ENCODE measurements at regions not wholly inside any gene's neighbourhood (a gene's known extent, or its start where the extent isn't known, plus 50 kb on each side); places are given as distances from the start of the nearest gene placed in this dataset.

- Histone ChIP-seq H3K27me3 (no peaks in the 10 kb centered on the region), H3K36me3 (no peaks in the 10 kb centered on the region), H3K9me3 (no peaks in the 10 kb centered on the region), H3K4me3 (ENCODE audit: low read depth, low read length) (no peak overlapping the region), H3K4me1 (no peaks in the 10 kb centered on the region)
- DNase-seq: no peak
- no peak for TF ChIP-seq CTCF (IDR thresholded peaks at IDR 0.05; ENCODE audit: low read depth, low read length)
Observed at GRCh38 chr2:128997166-128997866, 678.6 kb upstream of the HS6ST1 start.

GRCh38 chr2:129001926-129002325 lies 683.3 kb upstream of the HS6ST1 start:
- H3K4me3 ChIP-seq (ENCODE audit: low read depth, low read length): no peak overlapping the region
- H3K27me3 ChIP-seq: no peaks in the 10 kb centered on the region
- no peak for DNase-seq
- H3K9me3 ChIP-seq: no peaks in the 10 kb centered on the region
- no peak for TF ChIP-seq CTCF (IDR thresholded peaks at IDR 0.05; ENCODE audit: low read depth, low read length)
- no peaks in the 10 kb centered on the region for H3K36me3 ChIP-seq
- no peaks in the 10 kb centered on the region for H3K4me1 ChIP-seq

GRCh38 chr2:129002751-129003150 lies 684.1 kb upstream of the HS6ST1 start:
- no peak overlapping the region for H3K4me3 ChIP-seq (ENCODE audit: low read depth, low read length)
- no peaks in the 10 kb centered on the region for H3K4me1 ChIP-seq
- H3K27me3 ChIP-seq: no peaks in the 10 kb centered on the region
- no peak for DNase-seq
- TF ChIP-seq CTCF (IDR thresholded peaks at IDR 0.05; ENCODE audit: low read depth, low read length): no peak
- no peaks in the 10 kb centered on the region for H3K36me3 ChIP-seq
- no peaks in the 10 kb centered on the region for H3K9me3 ChIP-seq

- H3K4me3 ChIP-seq (ENCODE audit: low read depth, low read length): no peak overlapping the region
- no peaks in the 10 kb centered on the region for H3K36me3 ChIP-seq
- no peaks in the 10 kb centered on the region for H3K9me3 ChIP-seq
- DNase-seq: no peak
- no peaks in the 10 kb centered on the region for H3K27me3 ChIP-seq
- no peaks in the 10 kb centered on the region for H3K4me1 ChIP-seq
- no peak for TF ChIP-seq CTCF (IDR thresholded peaks at IDR 0.05; ENCODE audit: low read depth, low read length)
Observed at GRCh38 chr2:129004485-129004884, 685.8 kb upstream of the HS6ST1 start.

GRCh38 chr2:129004940-129005490 lies 686.3 kb upstream of the HS6ST1 start:
- H3K9me3 ChIP-seq: no peaks in the 10 kb centered on the region
- no peak for TF ChIP-seq CTCF (IDR thresholded peaks at IDR 0.05; ENCODE audit: low read depth, low read length)

GRCh38 chr2:129006135-129006886 lies 687.6 kb upstream of the HS6ST1 start:
- Histone ChIP-seq H3K27me3 (no peaks in the 10 kb centered on the region), H3K36me3 (no peaks in the 10 kb centered on the region), H3K4me3 (ENCODE audit: low read depth, low read length) (no peak overlapping the region), H3K9me3 (no peaks in the 10 kb centered on the region), H3K4me1 (no peaks in the 10 kb centered on the region)
- DNase-seq: no peak
- TF ChIP-seq CTCF (IDR thresholded peaks at IDR 0.05; ENCODE audit: low read depth, low read length): no peak

More at GRCh38 chr2:129004940-129005490, 686.3 kb upstream of the HS6ST1 start:
- DNase-seq: no peak
- H3K36me3 ChIP-seq: no peaks in the 10 kb centered on the region
- H3K4me1 ChIP-seq: no peaks in the 10 kb centered on the region
- no peak overlapping the region for H3K4me3 ChIP-seq (ENCODE audit: low read depth, low read length)
- no peaks in the 10 kb centered on the region for H3K27me3 ChIP-seq
